GM23338 (cell line): ENCODE measurements at regions not wholly inside any gene's neighbourhood (a gene's known extent, or its start where the extent isn't known, plus 50 kb on each side); places are given as distances from the start of the nearest gene placed in this dataset.

ENCODE experiments used
- ATAC-seq: fragments of 200-7000 bp; cut with Tn5 transposase; 3 replicates; pipeline ENCODE4 v1.9.1; 2020
- DNase-seq: peaks from one replicate; pipeline ENCODE4 v3.0.0-alpha.2; 2015; ENCODE audit warnings: low spot score
- H2AFZ ChIP-seq: fragments of 200-600 bp; sonication (generic); 2 replicates; pipeline ENCODE4 v1.8.0; 2016; ENCODE audit warnings: antibody characterized with exemption, mild to moderate bottlenecking, moderate library complexity
- H3F3A ChIP-seq: fragments of 200-600 bp; sonication (generic); replicated peaks from 2 replicates; pipeline ENCODE4 v1.8.0; 2017; ENCODE audit warnings: antibody characterized with exemption, mixed run types, low read depth
- H3K27ac ChIP-seq: fragments of 200-600 bp; sonication (generic); 2 replicates; pipeline ENCODE4 v1.6.1; 2016; ENCODE audit warnings: low read depth
- H3K27me3 ChIP-seq: fragments of 200-600 bp; sonication (generic); 2 replicates; pipeline ENCODE4 v1.8.0; 2016; ENCODE audit warnings: mild to moderate bottlenecking, mixed run types, moderate library complexity; ENCODE audit not compliant: insufficient read depth
- H3K36me3 ChIP-seq: fragments of 200-600 bp; sonication (generic); 2 replicates; pipeline ENCODE4 v1.8.0; 2016; ENCODE audit warnings: mild to moderate bottlenecking; ENCODE audit not compliant: insufficient read depth
- H3K4me1 ChIP-seq: fragments of 200-600 bp; sonication (generic); 2 replicates; pipeline ENCODE4 v1.8.0; 2016; ENCODE audit warnings: mild to moderate bottlenecking, moderate library complexity; ENCODE audit not compliant: insufficient read depth
- H3K4me2 ChIP-seq: fragments of 200-600 bp; sonication (generic); 2 replicates; pipeline ENCODE4 v1.7.1; 2017; ENCODE audit warnings: mixed run types
- H3K4me3 ChIP-seq: fragments of 200-600 bp; sonication (generic); 2 replicates; pipeline ENCODE4 v1.6.1; 2016; ENCODE audit warnings: mixed run types
- H3K79me2 ChIP-seq: fragments of 200-600 bp; sonication (generic); replicated peaks from 2 replicates; pipeline ENCODE4 v1.8.0; 2017; ENCODE audit warnings: mild to moderate bottlenecking; ENCODE audit not compliant: insufficient read depth
- H3K9me2 ChIP-seq: fragments of 200-600 bp; sonication (generic); 2 replicates; pipeline ENCODE4 v1.8.0; 2017; ENCODE audit not compliant: insufficient read depth
- H4K20me1 ChIP-seq: fragments of 200-600 bp; sonication (generic); replicated peaks from 2 replicates; pipeline ENCODE4 v1.8.0; 2017; ENCODE audit warnings: mild to moderate bottlenecking; ENCODE audit not compliant: insufficient read depth
- H3K27ac Mint-ChIP-seq: 2 replicates; pipeline ENCODE4 v1.8.0; 2020; ENCODE audit warnings: inconsistent platforms, mild to moderate bottlenecking, moderate library complexity, mixed read lengths
- H3K27me3 Mint-ChIP-seq: 3 replicates; pipeline ENCODE4 v1.8.0; 2022; ENCODE audit warnings: low read depth, mild to moderate bottlenecking, moderate library complexity, mixed read lengths, inconsistent platforms; ENCODE audit not compliant: insufficient read depth, poor library complexity
- H3K36me3 Mint-ChIP-seq: 3 replicates; pipeline ENCODE4 v1.8.0; 2021; ENCODE audit warnings: low read depth, mild to moderate bottlenecking, inconsistent platforms, moderate library complexity, mixed read lengths
- H3K4me1 Mint-ChIP-seq: 3 replicates; pipeline ENCODE4 v1.8.0; 2020; ENCODE audit warnings: mild to moderate bottlenecking, inconsistent platforms, mixed read lengths
- H3K4me3 Mint-ChIP-seq: 3 replicates; pipeline ENCODE4 v1.8.0; 2021; ENCODE audit warnings: moderate library complexity, mild to moderate bottlenecking, inconsistent platforms, mixed read lengths
- H3K9me3 Mint-ChIP-seq: 3 replicates; pipeline ENCODE4 v1.8.0; 2020; ENCODE audit warnings: moderate library complexity, mild to moderate bottlenecking, inconsistent platforms, mixed read lengths
- POLR2AphosphoS5 ChIP-seq: IDR thresholded peaks from 2 replicates; pipeline ENCODE4 v1.6.1; 2016; ENCODE audit warnings: antibody characterized with exemption, low read depth
- STAT1 ChIP-seq: IDR thresholded peaks from one replicate; pipeline ENCODE4 v1.6.1; 2016; ENCODE audit warnings: antibody characterized with exemption; ENCODE audit not compliant: unreplicated experiment
- ZNF331 ChIP-seq: fragments of 250-450 bp; sonication (Bioruptor Pico); IDR thresholded peaks from 2 replicates; pipeline ENCODE4 v1.5.0; 2020; ENCODE audit warnings: low read depth, mild to moderate bottlenecking, moderate library complexity
- TF ChIP-seq, protein P1 (sequence below): fragments of 250-450 bp; sonication (Bioruptor Pico); IDR thresholded peaks from 2 replicates; pipeline ENCODE4 v1.5.0; 2020; ENCODE audit warnings: mild to moderate bottlenecking, moderate library complexity
- TF ChIP-seq, protein P2 (sequence below), 2 experiments: fragments of 200-600 bp in 1 of 2; sonication (generic) in 1 of 2; conservative IDR thresholded peaks; 2 replicates each; pipeline versions ENCODE4 v1.5.1 to v1.6.1; 2016 to 2017; ENCODE audit warnings: antibody characterized with exemption in 2 of 2, low read depth in 2 of 2, mild to moderate bottlenecking in 2 of 2, moderate library complexity in 1 of 2
- TF ChIP-seq, protein P3 (sequence below): IDR thresholded peaks from 2 replicates; pipeline ENCODE4 v1.6.1; 2016; ENCODE audit warnings: antibody characterized with exemption

DNA sequence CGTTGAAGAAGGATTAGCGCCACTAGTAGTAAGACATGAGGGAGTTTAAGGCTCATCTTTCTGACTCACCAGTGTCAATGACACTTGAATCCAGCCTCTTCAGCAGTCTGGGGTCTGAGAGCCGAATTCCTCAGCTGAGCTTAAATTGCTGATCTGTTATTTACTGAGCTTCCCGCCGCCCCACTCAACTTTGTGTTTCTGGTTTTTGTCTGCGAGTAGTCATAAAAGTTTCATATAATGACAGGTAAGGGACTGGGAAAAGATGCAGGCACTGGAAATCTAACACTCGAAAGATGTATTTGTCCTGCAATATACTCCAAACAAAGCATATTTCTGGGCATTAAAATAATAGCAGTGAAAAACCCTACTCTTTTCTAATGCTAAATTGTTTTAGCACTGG lies 51.2 kb upstream of the RELN start (continued):
- TF ChIP-seq, protein P1, sequence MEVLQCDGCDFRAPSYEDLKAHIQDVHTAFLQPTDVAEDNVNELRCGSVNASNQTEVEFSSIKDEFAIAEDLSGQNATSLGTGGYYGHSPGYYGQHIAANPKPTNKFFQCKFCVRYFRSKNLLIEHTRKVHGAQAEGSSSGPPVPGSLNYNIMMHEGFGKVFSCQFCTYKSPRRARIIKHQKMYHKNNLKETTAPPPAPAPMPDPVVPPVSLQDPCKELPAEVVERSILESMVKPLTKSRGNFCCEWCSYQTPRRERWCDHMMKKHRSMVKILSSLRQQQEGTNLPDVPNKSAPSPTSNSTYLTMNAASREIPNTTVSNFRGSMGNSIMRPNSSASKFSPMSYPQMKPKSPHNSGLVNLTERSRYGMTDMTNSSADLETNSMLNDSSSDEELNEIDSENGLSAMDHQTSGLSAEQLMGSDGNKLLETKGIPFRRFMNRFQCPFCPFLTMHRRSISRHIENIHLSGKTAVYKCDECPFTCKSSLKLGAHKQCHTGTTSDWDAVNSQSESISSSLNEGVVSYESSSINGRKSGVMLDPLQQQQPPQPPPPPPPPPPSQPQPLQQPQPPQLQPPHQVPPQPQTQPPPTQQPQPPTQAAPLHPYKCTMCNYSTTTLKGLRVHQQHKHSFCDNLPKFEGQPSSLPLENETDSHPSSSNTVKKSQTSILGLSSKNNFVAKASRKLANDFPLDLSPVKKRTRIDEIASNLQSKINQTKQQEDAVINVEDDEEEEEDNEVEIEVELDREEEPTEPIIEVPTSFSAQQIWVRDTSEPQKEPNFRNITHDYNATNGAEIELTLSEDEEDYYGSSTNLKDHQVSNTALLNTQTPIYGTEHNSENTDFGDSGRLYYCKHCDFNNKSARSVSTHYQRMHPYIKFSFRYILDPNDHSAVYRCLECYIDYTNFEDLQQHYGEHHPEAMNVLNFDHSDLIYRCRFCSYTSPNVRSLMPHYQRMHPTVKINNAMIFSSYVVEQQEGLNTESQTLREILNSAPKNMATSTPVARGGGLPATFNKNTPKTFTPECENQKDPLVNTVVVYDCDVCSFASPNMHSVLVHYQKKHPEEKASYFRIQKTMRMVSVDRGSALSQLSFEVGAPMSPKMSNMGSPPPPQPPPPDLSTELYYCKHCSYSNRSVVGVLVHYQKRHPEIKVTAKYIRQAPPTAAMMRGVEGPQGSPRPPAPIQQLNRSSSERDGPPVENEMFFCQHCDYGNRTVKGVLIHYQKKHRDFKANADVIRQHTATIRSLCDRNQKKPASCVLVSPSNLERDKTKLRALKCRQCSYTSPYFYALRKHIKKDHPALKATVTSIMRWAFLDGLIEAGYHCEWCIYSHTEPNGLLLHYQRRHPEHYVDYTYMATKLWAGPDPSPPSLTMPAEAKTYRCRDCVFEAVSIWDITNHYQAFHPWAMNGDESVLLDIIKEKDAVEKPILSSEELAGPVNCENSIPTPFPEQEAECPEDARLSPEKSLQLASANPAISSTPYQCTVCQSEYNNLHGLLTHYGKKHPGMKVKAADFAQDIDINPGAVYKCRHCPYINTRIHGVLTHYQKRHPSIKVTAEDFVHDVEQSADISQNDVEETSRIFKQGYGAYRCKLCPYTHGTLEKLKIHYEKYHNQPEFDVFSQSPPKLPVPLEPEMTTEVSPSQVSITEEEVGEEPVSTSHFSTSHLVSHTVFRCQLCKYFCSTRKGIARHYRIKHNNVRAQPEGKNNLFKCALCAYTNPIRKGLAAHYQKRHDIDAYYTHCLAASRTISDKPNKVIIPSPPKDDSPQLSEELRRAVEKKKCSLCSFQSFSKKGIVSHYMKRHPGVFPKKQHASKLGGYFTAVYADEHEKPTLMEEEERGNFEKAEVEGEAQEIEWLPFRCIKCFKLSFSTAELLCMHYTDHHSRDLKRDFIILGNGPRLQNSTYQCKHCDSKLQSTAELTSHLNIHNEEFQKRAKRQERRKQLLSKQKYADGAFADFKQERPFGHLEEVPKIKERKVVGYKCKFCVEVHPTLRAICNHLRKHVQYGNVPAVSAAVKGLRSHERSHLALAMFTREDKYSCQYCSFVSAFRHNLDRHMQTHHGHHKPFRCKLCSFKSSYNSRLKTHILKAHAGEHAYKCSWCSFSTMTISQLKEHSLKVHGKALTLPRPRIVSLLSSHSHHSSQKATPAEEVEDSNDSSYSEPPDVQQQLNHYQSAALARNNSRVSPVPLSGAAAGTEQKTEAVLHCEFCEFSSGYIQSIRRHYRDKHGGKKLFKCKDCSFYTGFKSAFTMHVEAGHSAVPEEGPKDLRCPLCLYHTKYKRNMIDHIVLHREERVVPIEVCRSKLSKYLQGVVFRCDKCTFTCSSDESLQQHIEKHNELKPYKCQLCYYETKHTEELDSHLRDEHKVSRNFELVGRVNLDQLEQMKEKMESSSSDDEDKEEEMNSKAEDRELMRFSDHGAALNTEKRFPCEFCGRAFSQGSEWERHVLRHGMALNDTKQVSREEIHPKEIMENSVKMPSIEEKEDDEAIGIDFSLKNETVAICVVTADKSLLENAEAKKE (CRISPR knock-in tag) = no peak
- TF ChIP-seq, protein P2, sequence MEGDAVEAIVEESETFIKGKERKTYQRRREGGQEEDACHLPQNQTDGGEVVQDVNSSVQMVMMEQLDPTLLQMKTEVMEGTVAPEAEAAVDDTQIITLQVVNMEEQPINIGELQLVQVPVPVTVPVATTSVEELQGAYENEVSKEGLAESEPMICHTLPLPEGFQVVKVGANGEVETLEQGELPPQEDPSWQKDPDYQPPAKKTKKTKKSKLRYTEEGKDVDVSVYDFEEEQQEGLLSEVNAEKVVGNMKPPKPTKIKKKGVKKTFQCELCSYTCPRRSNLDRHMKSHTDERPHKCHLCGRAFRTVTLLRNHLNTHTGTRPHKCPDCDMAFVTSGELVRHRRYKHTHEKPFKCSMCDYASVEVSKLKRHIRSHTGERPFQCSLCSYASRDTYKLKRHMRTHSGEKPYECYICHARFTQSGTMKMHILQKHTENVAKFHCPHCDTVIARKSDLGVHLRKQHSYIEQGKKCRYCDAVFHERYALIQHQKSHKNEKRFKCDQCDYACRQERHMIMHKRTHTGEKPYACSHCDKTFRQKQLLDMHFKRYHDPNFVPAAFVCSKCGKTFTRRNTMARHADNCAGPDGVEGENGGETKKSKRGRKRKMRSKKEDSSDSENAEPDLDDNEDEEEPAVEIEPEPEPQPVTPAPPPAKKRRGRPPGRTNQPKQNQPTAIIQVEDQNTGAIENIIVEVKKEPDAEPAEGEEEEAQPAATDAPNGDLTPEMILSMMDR (conservative IDR thresholded peaks at IDR 0.05; ENCODE audit: low read depth in 2 of 2) = no peak
- TF ChIP-seq ZNF331 (CRISPR knock-in tag) = no peak
- TF ChIP-seq, protein P3, sequence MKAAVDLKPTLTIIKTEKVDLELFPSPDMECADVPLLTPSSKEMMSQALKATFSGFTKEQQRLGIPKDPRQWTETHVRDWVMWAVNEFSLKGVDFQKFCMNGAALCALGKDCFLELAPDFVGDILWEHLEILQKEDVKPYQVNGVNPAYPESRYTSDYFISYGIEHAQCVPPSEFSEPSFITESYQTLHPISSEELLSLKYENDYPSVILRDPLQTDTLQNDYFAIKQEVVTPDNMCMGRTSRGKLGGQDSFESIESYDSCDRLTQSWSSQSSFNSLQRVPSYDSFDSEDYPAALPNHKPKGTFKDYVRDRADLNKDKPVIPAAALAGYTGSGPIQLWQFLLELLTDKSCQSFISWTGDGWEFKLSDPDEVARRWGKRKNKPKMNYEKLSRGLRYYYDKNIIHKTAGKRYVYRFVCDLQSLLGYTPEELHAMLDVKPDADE = no peak
- TF ChIP-seq STAT1 = no peak
- TF ChIP-seq POLR2AphosphoS5 = no peak

DNA sequence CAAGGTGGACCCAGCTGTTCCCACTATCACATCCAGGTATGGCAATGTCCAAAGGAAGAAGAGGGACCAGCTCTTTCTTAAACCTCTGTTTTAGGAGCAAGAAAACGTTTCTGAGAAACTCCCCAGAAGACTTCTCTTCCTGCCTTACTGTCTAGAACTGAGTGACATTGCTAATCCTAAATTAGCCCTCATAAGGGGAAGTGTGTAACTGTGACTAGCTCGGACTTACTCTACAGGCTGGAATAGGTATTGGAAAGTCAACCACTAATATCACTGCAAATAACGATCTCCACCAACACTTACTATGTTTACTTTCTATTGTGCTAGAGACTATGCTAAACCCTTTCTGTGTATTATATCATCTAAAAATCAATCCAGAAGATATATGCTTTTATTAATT lies 49.9 kb upstream of the RELN start:
- no peak overlapping the region for H3K4me3 Mint-ChIP-seq
- H3K27ac Mint-ChIP-seq = no peak overlapping the region
- Histone ChIP-seq H3K27me3 (no peaks in the 10 kb centered on the region), H3K27ac (no peak overlapping the region), H3K4me3 (no peak overlapping the region), H3K79me2 (no peaks in the 10 kb centered on the region), H3F3A (no peaks in the 10 kb centered on the region), H3K4me1 (no peaks in the 10 kb centered on the region), H2AFZ (no peak overlapping the region), H3K4me2 (no peak overlapping the region), H4K20me1 (no peaks in the 10 kb centered on the region), H3K36me3 (no peaks in the 10 kb centered on the region), H3K9me2 (no peaks in the 10 kb centered on the region)
- TF ChIP-seq, protein P3 = no peak
- TF ChIP-seq ZNF331 (CRISPR knock-in tag) = no peak
- TF ChIP-seq, protein P2 (conservative IDR thresholded peaks at IDR 0.05; ENCODE audit: low read depth in 2 of 2) = no peak
- no peak for TF ChIP-seq STAT1
- DNase-seq = no peak
- no peaks in the 10 kb centered on the region; the same call in 1 of the 3 replicates for H3K9me3 Mint-ChIP-seq
- no peak for ATAC-seq
- H3K27me3 Mint-ChIP-seq = no peaks in the 10 kb centered on the region
- no peaks in the 10 kb centered on the region for H3K36me3 Mint-ChIP-seq
- peaks cover 8% of the 10 kb centered on the region; the same call in 2 of the 3 replicates for H3K4me1 Mint-ChIP-seq
